Fibroblast of lung (primary cell): ENCODE measurements at regions not wholly inside any gene's neighbourhood (a gene's known extent, or its start where the extent isn't known, plus 50 kb on each side); places are given as distances from the start of the nearest gene placed in this dataset.

ENCODE experiments used
- CTCF ChIP-seq, 2 donors: IDR thresholded peaks in 1 of 2; conservative IDR thresholded peaks in 1 of 2; 1 replicate in 1 of 2; 2 replicates in 1 of 2; pipeline ENCODE4 v1.5.1; 2011 to 2012; ENCODE audit warnings: low read length in 2 of 2, control low read depth in 1 of 2, inconsistent platforms in 1 of 2, low read depth in 1 of 2, mild to moderate bottlenecking in 1 of 2
- EZH2 ChIP-seq: IDR thresholded peaks from 2 replicates; pipeline ENCODE4 v1.5.1; 2012; ENCODE audit warnings: low read length, control low read depth, mild to moderate bottlenecking; ENCODE audit errors: missing control alignments

GRCh38 chr10:60664859-60665258, 113.4 kb upstream of the CDK1 start:
- TF ChIP-seq CTCF (conservative IDR thresholded peaks at IDR 0.05 in 1 of 2, IDR thresholded peaks at IDR 0.05 in 1 of 2; ENCODE audit: low read depth in 1 of 2, low read length in 2 of 2): no peak
- no peak for TF ChIP-seq EZH2
